GM11168 (cell line): ENCODE measurements at regions not wholly inside any gene's neighbourhood (a gene's known extent, or its start where the extent isn't known, plus 50 kb on each side); places are given as distances from the start of the nearest gene placed in this dataset.
"Not testable (repeated sequence)": the region's sequence is repeated elsewhere in the genome, so short reads cannot be mapped to it uniquely, and the experiment has no call there.

Experiments
- in situ Hi-C: fragments of 300-500 bp; cut with MboI; formaldehyde crosslinking; loops from one replicate; pipeline ENCODE4 v1.12.0; 2022; ENCODE audit warnings: low sequenced_read_pairs; ENCODE audit not compliant: unreplicated experiment

DNA sequence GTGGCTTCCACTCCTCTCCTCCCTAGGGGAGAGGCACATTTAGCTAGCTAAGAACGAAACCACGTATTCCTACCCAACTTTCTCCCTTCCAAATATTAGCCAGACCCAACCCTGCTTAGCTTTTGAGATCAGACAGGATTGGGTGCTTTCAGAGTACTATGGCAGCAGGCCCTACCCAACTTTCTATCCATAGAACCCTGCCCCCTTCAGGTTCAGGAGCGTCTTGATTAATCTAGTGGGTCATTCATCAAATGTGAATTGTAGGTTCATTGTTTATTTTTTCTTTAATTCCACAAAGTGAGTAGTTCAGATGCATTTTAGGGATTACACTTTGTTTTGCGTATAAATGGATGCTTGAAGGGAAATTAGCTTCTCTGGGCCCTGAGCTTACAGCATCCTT, 188.3 kb downstream of the MIB1 start:
- in situ Hi-C loops, result no loop called here

DNA sequence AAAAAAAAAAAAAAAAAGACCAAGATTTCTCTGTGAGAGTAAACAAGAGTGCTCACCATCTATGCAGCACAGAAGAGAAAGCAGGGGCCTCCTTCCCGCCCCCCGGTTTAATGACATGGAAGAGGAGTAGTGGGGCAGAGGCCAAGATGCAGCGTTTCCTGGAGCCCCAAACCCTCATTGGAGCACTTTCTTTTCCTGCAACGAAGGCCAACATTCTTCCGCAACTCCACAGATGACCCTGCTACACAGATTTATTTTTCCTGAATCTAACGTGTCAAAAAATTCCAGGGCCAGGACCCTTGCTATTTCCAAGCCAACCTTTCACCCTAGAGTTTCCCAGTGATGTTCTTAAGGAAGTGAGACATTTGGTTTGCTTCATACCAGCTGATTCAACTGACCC, 189.6 kb downstream of the MIB1 start:
- in situ Hi-C loops, result no loop called here

DNA sequence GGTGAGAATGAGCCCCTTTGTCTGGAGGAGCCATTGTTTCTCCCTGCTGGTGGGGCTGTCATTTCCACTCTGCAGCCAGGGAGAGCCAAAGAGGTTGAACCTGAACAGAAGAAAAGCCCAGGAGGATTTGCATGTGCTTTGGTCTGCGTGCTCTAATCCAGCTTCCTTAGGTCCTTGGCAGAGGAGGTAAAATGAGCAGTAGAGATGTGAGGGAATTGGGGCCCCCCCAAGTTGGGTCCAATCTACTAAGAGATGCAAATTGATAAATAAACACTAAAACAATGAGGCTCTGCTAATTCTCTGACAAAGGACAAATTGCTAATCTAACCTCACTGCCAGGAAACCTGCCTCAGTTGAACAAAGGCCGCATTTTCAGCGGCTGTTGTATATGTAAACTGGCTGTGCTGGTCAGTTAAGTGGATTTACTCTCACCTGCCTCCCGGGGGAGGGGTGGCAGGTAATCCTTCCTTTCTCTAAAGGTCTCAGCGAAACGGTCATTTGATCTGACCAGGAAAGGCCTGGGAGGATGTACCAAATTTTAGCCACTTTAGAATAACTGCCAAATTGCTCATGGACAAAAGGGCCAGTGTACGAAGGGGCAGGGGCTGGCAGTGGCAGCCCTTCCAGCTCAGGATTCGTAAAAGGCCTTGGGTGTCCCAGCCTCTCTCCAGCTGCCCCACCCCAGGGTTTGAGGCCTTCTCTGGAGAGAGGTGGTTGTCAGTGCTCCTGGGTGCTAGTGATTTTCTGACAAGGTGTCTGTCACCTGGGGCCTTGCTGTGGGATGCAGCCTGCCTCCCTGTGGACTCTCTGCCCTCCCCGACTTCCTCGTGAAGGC, 193.6 kb downstream of the MIB1 start:
- in situ Hi-C loops, result no loop called here

DNA sequence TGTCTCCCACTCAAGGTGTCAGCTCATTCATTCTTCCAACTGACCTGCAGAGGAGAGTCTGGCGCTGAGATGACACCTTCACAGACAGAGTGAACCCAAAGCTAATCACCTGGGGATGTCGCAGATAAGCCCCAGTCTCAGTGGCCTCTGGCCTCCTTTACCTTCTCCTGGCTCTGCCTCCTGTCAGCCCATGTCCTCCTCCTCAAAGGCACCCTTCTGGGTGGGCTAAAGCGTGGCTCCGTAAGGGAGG, 194.1 kb downstream of the MIB1 start:
- in situ Hi-C loops, result no loop called here

DNA sequence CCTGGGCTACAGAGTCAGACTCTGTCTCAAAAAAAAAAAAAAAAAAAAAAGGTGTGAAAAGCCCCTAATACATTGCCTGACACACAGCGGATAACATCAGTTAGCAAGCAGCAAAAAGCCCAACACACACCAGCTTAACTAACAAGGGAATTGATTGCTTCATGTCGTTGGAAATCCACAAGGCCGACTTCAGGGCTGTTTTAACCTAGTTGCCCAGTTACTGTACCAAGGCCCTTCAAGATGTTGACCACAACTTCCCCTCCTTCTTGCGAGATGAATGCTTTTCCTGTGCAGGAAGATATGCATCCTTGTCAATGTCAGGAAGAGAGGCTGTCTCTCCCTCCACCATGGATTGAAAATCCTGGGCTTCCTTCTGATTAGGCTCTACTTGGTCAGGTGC, 202.9 kb downstream of the MIB1 start:
- in situ Hi-C loops, result no loop called here

DNA sequence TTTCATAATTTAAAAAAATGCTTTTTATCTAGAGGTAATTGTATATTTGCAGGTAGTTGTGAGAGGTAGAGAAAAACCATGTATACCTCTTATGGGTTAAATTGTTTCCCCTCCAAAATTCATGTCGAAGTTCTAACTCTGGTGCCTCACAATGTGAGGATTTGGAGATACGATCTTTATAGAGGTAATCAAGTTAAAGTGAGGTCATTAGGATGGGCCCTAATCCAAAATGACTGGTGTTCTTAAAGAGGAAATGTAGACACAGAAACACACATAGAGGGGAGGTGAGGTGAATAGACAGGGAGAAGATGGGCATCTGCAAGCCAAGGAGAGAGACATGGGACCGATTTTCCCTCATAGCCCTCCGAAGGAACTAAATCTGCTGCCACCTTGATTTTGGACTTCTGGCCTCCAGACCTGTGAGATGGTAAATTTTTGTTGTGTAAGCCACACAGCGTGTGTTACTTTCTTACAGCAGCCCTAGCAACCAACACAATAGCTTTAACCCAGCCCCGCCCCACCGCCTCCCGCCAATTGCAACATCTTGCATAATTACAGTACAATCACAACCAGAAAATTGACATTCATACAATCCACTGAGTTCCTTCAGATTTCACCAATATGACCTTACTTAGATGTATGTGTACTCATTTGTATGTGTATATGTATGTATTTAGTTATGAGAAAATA, 208.9 kb downstream of the MIB1 start:
- in situ Hi-C loops, result loop anchor here (25.0 kb wide), 1 partner anchor 462 kb away; no protein-coding TSS in a partner anchor

DNA sequence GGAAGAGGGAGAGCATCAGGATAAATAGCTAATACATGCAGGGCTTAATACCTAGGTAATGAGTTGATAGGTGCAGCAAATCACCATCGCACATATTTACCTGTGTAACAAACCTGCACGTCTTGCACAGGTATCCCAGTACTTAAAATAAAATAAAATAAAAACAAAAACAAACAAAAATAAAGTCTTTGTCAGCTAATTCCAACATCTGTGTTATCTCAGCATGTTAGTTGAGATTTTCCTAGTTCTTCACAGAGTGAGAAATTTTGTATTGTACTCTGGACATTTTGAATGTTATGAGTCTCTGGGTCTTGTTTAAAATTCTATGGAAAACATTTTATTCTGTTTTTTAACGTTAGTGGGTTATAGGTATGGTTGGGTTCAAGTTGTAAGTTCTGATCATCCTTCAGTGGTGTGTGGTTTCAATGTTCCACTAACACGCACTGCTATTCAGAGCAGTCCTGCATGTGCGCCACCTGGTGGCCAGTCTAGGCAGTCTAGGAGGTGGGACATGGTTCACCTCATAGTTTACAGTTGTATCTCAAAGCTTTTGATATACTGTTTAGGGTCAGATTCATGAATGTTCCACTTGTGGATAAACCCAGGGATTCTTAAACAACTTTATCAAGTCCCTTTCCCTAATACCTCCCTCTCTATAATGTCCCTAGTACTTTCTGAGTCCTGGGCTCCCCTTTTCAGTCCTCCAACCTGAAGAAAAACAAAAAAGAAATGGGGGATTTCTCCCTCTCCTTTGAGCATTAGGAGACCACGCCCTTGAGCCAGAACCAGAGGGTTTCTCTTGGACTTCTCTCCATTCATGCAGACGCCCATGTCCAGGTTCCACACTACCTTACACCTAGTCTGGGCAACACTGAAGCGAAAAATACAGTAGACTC, 213.4 kb upstream of the GATA6 start:
- in situ Hi-C loops, result loop anchor here (25.0 kb wide), 1 partner anchor 469 kb away; no protein-coding TSS in a partner anchor

DNA sequence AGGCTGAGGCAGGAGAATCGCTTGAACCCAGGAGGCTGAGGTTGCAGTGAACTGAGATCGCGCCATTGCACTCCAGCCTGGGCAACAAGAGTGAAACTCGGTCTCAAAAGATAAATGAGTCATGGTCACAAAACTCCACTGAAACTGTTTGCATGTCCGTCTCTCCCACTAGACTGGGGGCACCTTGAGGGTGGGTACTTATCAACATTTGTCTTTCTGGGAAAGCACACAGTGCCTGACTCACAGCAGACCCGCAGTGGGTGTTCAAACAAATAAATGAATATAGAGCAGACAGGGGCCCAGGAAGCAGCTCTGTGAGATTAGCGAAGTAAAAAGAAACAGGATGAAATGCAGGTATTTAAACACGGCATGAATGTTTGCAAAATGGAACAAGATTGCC, 211.1 kb upstream of the GATA6 start:
- in situ Hi-C loops, result loop anchor here (25.0 kb wide), 1 partner anchor 471 kb away; no protein-coding TSS in a partner anchor

DNA sequence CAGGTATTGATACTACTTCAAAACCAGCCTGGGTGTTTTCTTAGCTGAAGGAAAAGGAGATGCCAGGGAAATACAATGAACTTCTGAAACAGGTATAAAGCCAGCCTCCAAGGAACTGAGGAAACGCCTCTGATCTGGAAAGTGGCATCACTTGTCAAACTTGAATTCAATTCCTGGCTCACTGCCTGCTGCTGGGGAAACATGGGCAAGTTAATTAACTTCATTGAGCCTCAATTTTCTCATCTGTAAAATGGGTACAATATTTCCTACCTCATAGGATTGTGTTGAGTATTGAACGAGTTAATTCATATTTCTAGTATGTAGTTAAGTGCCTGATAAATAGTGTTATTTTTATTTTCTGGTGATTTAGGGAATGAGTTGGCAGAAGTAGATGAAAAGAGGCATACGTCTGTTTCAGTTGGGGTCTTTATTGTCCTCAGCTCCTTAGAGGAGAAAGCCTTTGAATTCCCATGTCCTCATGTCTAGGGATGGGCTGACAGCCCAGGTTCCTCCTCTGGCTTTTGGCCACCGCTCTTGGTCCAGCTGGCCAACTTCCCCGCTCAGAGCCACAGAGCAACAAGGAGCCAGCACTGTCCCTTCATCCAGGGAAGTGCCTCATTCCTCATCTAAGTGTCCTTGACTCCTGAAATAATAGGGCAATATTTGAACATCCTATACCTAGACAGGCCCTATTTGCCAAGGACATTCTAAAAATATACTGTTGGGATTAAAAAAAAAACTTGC, 210.5 kb upstream of the GATA6 start:
- in situ Hi-C loops, result loop anchor here (25.0 kb wide), 1 partner anchor 472 kb away; no protein-coding TSS in a partner anchor

DNA sequence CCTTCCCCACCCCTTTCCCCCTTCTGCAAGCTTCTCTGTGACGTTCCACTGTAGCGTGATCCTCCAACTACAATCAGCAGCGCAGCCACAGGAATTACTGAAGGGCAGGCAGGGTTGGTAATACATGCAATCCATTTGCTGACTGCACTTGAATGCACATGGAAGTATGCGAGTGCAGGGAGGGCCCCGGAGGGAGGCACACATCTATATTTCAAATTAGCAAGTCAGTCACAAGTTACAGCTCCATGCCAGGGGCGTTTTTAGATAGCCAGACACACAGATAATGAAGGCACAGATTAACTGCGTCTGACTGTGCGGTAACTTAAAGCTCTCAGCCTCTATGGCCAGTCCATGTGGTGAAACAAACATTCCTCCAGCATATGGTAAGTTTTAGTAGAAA, 209.2 kb upstream of the GATA6 start:
- in situ Hi-C loops, result loop anchor here (25.0 kb wide), 1 partner anchor 473 kb away; no protein-coding TSS in a partner anchor

DNA sequence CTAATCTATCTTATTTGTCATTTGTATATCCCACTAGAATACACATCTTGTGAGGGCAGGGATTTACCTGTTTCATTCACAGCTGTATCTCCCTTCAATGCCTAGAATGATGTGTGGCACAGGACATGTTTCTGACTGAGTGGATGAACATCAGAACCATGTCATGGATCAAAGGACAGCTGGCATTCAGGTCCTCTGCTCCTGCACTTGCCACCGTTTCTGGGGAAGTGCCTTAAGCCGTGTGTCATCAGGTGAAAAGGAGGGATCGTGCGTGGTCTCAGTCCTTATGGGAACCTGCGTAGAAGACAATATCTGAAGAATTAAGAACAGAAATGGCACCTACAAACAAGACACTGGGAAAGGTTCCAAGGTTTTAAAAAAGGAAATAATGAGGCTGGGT, 206.1 kb upstream of the GATA6 start:
- in situ Hi-C loops, result loop anchor here (25.0 kb wide), 1 partner anchor 476 kb away; no protein-coding TSS in a partner anchor

DNA sequence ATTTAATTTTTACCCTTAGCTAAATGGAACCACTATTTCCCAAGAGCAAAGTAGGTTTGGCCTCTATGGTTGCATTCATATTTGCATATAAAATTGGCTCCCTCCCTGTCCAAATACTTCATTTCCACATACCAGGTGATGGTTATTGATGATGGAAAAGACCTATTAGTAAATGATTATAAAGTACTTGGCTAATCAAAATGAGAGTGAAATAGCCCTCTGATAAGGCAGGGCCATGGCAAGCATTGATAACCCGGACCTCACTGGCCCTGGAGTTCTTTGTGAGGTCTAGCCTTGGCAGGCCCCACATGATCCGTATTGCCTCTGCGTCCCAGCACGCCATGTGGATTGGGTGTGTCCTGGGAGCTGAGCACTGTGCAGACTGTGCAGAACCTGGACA, 201.1 kb upstream of the GATA6 start:
- in situ Hi-C loops, result loop anchor here (25.0 kb wide), 1 partner anchor 481 kb away; no protein-coding TSS in a partner anchor

DNA sequence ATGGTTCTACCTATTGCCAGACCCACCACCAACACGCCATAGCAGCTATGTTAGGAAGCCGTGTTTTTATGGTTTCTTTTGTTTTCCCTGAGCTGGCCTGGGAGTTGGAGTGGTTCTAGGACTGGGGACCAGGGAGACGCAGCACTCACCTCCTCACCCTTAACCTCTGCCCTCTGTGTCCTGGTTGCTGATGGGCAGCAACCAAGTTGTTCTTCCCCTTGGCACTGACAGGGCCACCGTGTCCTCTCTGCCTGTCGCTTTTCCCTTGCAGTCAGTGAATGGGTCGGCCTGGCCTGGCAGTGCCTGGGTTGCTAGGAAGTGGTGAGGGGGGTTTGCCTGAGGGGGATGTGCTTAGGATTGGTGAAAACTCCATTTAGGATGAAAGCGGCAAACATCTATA, 197.1 kb upstream of the GATA6 start:
- in situ Hi-C loops, result loop anchor here (25.0 kb wide), 1 partner anchor 485 kb away; no protein-coding TSS in a partner anchor

DNA sequence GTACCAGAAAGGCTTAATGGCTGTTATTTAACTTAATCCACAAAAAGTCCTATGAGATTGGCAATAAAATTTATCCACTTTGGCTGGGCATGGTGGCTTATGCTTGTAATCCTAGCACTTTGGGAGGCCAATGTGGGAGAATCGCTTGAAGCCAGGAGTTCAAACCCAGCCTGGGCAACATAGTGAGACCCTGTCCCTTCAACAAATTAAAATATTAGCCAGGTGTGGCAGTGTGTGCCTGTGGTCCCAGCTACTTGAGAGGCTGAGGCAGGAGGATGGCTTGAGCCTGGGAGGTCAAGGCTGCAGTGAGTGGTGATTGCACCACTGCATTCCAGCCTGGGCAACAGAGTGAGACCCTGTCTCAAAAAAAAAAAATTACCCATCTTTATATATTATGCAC, 193.4 kb upstream of the GATA6 start:
- in situ Hi-C loops, result not testable (repeated sequence)

DNA sequence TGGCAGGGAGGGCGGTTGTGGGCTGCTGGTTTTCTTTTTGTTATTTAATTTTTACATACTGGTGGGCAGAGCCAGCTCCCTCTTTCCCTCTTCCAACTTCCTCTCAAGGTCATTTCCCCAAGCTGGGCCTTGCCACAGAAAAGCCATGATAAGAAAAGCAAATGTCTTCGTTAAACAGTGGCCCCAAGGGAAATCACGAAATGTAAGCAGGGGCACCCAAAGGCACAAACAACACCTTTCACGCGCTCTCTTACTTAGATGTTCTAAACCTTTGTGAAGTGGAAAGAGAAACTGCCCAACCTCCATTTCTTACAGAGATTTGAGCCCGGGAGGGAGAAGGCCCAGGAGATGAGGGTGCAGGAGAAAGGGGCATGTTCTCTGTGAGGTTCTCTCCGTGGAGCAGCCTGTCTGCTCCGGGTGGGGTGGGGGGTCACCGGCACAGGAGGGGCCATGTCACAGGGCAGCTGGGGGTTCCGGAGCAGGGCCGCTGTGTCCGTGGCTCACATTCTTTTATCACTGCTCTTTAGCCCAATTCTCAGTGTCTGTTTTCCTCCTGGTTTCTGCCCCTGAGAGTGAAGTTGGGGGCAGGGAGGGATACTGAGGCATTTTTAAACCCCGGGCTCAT, 190.7 kb upstream of the GATA6 start:
- in situ Hi-C loops, result no loop called here

DNA sequence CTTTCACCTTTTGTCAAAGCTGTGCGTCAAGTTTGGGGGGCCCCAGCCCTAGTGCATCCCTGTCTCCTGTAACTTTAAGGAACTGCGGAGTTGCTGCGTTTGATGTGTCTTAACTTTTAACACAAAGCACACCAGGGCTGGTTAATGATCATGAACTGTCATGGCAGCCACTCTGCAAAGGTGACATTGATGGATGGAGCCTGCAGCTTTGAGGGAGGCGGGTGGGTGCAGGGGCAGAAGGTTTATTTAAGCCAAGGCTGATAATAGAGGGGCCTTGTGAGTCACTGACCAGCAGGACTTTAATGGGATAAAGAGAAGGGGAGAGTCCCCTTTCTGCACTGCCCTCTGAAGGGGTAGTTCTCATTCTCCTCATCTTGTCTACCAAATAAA, 190.2 kb upstream of the GATA6 start:
- in situ Hi-C loops, result no loop called here

DNA sequence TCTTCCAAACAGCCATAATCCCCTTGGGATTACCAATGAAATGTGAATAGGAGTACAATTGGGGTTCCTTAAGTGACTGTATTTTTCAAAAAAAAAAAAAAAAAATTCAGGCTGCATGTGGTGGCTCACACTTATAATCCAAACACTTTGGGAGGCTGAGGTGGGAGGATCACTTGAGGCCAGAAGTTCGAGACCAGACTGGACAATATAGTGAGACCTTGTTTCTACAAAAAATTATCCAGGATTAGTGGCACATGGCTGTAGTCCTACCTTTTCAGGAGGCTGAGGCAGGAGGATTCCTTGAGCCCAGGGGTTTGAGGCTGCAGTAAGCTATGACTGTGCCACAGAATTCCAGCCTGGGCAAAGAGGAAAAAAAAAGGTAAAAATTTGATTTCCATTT, 189.6 kb upstream of the GATA6 start:
- in situ Hi-C loops, result no loop called here

DNA sequence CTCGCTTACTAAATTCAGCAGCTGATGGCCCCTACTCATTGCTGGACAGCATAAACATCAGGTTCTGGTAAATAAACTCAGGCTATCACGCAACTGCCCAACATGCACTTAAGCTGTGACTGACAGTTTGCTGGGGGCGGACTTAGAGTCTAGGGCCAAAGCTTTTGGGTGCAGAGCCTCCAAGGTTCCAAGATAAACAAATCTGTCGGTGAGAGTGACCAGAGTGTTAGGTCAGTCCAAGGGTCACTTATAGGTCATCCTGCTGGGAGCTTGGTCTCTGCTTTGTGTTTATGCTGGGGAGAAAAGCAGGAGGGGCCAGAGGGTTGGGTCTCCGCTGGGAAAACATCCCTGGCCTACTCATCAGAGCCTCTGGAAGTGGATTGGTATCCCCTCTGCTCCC, 188.6 kb upstream of the GATA6 start:
- in situ Hi-C loops, result no loop called here

DNA sequence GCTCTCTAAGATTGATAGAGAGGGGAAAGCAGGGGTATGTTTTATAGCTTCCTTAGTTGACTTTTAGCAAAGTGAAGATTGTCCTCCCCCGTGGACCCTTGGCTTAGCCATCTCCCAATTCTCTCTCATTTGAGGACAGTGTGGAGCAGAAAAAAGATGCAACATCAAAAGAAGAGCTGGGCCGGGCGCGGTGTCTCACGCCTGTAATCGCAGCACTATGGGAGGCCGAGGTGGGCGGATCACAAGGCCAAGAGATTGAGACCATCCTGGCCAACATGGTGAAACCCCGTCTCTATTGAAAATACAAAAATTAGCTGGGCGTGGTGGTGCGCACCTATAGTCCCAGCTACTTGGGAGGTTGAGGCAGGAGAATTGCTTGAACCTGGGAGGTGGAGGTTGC, 187.9 kb upstream of the GATA6 start:
- in situ Hi-C loops, result not testable (repeated sequence)
